ENCODE measurements at regions not wholly inside any gene's neighbourhood (a gene's known extent, or its start where the extent isn't known, plus 50 kb on each side); places are given as distances from the start of the nearest gene placed in this dataset.

DNA sequence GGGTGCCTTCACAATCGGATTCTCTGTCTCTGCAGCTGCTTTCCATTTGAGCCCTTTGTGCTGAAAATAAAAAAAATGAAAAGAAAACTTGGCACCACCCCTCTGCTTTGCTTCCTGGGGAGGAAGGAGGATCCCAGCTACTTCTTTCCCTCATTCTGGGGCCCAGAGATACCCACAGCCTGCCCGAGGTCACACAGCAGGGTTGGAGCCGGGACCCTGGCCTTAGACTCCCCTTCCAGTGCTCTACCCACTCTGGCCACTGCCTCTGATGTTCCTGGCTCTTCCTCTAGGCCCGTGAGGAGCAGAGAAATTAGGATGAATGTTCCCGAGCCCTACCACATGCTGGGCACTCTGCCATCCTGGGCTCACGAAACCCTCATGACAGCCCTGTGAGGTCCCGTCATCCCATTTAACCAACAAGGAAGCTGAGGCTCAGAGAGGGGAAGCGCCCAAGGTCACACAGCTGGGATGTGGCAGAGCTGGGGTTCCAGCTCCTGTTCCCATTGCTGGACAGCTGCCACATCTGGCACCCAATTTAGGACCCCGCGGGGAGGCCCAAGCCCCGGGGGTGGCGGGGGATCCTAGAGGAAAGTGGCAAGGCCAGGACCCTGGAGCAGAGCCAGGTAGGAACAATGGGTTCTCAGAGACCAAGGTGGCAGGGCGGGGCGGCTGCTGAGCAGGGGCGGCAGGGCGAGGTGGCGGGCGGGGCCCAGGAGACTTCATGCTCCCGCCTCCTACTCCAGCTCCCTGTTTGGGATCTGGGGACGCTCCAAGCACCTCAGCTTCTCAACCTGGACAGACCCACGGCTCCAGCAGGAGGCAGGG lies 76.6 kb downstream of the CEBPB start:
- Mint-ChIP-seq H3K4me3 (no peak overlapping the region), H3K4me1 (peaks cover 12% of the 10 kb centered on the region), H3K9me3 (no peaks in the 10 kb centered on the region), H3K27ac (no peak overlapping the region), H3K27me3 (ENCODE audit: low read depth) (no peaks in the 10 kb centered on the region), H3K36me3 (no peaks in the 10 kb centered on the region)
- POLR2A ChIA-PET = interaction anchor here (0.9 kb wide), 1 partner anchor 76 kb away, joined by 4 read pairs; no protein-coding TSS in a partner anchor
- ATAC-seq (peak; percentile 90), DNase-seq (ENCODE audit: low spot score) (peak; percentile 58)
- no peak for TF ChIP-seq ZNF219 (CRISPR knock-in tag; IDR thresholded peaks at IDR 0.05; ENCODE audit: borderline replicate concordance)
- TF ChIP-seq RORB (CRISPR knock-in tag; IDR thresholded peaks at IDR 0.05) = no peak
- TF ChIP-seq, protein P1, sequence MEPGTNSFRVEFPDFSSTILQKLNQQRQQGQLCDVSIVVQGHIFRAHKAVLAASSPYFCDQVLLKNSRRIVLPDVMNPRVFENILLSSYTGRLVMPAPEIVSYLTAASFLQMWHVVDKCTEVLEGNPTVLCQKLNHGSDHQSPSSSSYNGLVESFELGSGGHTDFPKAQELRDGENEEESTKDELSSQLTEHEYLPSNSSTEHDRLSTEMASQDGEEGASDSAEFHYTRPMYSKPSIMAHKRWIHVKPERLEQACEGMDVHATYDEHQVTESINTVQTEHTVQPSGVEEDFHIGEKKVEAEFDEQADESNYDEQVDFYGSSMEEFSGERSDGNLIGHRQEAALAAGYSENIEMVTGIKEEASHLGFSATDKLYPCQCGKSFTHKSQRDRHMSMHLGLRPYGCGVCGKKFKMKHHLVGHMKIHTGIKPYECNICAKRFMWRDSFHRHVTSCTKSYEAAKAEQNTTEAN (CRISPR knock-in tag; IDR thresholded peaks at IDR 0.05) = no peak
- TF ChIP-seq, protein P2, sequence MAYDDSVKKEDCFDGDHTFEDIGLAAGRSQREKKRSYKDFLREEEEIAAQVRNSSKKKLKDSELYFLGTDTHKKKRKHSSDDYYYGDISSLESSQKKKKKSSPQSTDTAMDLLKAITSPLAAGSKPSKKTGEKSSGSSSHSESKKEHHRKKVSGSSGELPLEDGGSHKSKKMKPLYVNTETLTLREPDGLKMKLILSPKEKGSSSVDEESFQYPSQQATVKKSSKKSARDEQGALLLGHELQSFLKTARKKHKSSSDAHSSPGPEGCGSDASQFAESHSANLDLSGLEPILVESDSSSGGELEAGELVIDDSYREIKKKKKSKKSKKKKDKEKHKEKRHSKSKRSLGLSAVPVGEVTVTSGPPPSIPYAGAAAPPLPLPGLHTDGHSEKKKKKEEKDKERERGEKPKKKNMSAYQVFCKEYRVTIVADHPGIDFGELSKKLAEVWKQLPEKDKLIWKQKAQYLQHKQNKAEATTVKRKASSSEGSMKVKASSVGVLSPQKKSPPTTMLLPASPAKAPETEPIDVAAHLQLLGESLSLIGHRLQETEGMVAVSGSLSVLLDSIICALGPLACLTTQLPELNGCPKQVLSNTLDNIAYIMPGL (CRISPR knock-in tag; IDR thresholded peaks at IDR 0.05) = no peak
- no peak for TF ChIP-seq ESRRA (CRISPR knock-in tag; IDR thresholded peaks at IDR 0.05; ENCODE audit: borderline replicate concordance)
- TF ChIP-seq, protein P3, sequence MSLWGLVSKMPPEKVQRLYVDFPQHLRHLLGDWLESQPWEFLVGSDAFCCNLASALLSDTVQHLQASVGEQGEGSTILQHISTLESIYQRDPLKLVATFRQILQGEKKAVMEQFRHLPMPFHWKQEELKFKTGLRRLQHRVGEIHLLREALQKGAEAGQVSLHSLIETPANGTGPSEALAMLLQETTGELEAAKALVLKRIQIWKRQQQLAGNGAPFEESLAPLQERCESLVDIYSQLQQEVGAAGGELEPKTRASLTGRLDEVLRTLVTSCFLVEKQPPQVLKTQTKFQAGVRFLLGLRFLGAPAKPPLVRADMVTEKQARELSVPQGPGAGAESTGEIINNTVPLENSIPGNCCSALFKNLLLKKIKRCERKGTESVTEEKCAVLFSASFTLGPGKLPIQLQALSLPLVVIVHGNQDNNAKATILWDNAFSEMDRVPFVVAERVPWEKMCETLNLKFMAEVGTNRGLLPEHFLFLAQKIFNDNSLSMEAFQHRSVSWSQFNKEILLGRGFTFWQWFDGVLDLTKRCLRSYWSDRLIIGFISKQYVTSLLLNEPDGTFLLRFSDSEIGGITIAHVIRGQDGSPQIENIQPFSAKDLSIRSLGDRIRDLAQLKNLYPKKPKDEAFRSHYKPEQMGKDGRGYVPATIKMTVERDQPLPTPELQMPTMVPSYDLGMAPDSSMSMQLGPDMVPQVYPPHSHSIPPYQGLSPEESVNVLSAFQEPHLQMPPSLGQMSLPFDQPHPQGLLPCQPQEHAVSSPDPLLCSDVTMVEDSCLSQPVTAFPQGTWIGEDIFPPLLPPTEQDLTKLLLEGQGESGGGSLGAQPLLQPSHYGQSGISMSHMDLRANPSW (CRISPR knock-in tag; conservative IDR thresholded peaks at IDR 0.05; ENCODE audit: low read depth) = no peak
- TF ChIP-seq EMX1 (CRISPR knock-in tag; IDR thresholded peaks at IDR 0.05) = no peak
- TF ChIP-seq, protein P4, sequence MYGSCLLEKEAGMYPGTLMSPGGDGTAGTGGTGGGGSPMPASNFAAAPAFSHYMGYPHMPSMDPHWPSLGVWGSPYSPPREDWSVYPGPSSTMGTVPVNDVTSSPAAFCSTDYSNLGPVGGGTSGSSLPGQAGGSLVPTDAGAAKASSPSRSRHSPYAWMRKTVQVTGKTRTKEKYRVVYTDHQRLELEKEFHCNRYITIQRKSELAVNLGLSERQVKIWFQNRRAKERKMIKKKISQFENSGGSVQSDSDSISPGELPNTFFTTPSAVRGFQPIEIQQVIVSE (CRISPR knock-in tag; IDR thresholded peaks at IDR 0.05; ENCODE audit: borderline replicate concordance) = no peak
- TF ChIP-seq, protein P5, sequence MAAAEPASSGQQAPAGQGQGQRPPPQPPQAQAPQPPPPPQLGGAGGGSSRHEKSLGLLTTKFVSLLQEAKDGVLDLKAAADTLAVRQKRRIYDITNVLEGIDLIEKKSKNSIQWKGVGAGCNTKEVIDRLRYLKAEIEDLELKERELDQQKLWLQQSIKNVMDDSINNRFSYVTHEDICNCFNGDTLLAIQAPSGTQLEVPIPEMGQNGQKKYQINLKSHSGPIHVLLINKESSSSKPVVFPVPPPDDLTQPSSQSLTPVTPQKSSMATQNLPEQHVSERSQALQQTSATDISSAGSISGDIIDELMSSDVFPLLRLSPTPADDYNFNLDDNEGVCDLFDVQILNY (CRISPR knock-in tag; IDR thresholded peaks at IDR 0.05) = no peak
- no peak for TF ChIP-seq CREM (CRISPR knock-in tag; IDR thresholded peaks at IDR 0.05)
- no peak for TF ChIP-seq JUN (CRISPR knock-in tag; IDR thresholded peaks at IDR 0.05)
- TF ChIP-seq ZNF138 (CRISPR knock-in tag; conservative IDR thresholded peaks at IDR 0.05) = no peak
- CTCF ChIA-PET = interaction anchor here (0.6 to 2.0 kb wide), 6 partner anchors 9 to 321 kb away, joined by 3 to 16 read pairs (median 5); partner anchors contain the start of gene CEBPB

DNA sequence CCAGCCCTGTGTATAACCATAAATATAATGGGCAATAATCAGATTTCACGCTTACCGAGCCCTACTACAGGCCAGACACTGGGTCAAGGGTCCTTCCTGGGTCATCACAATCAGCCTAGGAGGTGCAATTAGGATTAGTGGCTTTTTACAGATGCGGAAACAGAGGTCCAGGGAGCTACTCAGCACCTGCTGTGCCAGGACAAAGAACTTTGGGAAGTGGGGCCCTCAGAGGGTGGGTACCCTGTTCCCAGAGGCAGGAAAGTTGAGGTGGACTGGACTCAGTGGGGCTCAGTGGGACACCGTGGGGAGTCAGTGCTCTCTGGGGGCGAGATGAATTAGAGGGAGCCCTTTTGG lies 77.2 kb downstream of the CEBPB start:
- no peak overlapping the region for H3K27ac Mint-ChIP-seq
- TF ChIP-seq ZNF423 (CRISPR knock-in tag; IDR thresholded peaks at IDR 0.05) (peak; percentile 52; the same call in 1 of the 2 replicates), KAT7 (CRISPR knock-in tag; IDR thresholded peaks at IDR 0.05; ENCODE audit: borderline replicate concordance) (no peak)
- TF ChIP-seq, protein P6, sequence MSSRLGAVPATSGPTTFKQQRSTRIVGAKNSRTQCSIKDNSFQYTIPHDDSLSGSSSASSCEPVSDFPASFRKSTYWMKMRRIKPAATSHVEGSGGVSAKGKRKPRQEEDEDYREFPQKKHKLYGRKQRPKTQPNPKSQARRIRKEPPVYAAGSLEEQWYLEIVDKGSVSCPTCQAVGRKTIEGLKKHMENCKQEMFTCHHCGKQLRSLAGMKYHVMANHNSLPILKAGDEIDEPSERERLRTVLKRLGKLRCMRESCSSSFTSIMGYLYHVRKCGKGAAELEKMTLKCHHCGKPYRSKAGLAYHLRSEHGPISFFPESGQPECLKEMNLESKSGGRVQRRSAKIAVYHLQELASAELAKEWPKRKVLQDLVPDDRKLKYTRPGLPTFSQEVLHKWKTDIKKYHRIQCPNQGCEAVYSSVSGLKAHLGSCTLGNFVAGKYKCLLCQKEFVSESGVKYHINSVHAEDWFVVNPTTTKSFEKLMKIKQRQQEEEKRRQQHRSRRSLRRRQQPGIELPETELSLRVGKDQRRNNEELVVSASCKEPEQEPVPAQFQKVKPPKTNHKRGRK (CRISPR knock-in tag; IDR thresholded peaks at IDR 0.05; ENCODE audit: borderline replicate concordance) = no peak
- TF ChIP-seq, protein P7, sequence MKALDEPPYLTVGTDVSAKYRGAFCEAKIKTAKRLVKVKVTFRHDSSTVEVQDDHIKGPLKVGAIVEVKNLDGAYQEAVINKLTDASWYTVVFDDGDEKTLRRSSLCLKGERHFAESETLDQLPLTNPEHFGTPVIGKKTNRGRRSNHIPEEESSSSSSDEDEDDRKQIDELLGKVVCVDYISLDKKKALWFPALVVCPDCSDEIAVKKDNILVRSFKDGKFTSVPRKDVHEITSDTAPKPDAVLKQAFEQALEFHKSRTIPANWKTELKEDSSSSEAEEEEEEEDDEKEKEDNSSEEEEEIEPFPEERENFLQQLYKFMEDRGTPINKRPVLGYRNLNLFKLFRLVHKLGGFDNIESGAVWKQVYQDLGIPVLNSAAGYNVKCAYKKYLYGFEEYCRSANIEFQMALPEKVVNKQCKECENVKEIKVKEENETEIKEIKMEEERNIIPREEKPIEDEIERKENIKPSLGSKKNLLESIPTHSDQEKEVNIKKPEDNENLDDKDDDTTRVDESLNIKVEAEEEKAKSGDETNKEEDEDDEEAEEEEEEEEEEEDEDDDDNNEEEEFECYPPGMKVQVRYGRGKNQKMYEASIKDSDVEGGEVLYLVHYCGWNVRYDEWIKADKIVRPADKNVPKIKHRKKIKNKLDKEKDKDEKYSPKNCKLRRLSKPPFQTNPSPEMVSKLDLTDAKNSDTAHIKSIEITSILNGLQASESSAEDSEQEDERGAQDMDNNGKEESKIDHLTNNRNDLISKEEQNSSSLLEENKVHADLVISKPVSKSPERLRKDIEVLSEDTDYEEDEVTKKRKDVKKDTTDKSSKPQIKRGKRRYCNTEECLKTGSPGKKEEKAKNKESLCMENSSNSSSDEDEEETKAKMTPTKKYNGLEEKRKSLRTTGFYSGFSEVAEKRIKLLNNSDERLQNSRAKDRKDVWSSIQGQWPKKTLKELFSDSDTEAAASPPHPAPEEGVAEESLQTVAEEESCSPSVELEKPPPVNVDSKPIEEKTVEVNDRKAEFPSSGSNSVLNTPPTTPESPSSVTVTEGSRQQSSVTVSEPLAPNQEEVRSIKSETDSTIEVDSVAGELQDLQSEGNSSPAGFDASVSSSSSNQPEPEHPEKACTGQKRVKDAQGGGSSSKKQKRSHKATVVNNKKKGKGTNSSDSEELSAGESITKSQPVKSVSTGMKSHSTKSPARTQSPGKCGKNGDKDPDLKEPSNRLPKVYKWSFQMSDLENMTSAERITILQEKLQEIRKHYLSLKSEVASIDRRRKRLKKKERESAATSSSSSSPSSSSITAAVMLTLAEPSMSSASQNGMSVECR (CRISPR knock-in tag; IDR thresholded peaks at IDR 0.05; ENCODE audit: borderline replicate concordance) = no peak

More for the DNA sequence above, 77.2 kb downstream of the CEBPB start:
- Mint-ChIP-seq H3K27me3 (ENCODE audit: low read depth) (no peaks in the 10 kb centered on the region), H3K36me3 (no peaks in the 10 kb centered on the region), H3K9me3 (no peaks in the 10 kb centered on the region), H3K4me3 (no peak overlapping the region), H3K4me1 (peaks cover 12% of the 10 kb centered on the region)
- CTCF ChIA-PET = interaction anchor here (0.6 to 2.0 kb wide), 6 partner anchors 9 to 321 kb away, joined by 3 to 16 read pairs (median 5); partner anchors contain the start of gene CEBPB
- POLR2A ChIA-PET = interaction anchor here (0.9 kb wide), 1 partner anchor 76 kb away, joined by 4 read pairs; no protein-coding TSS in a partner anchor
- DNase-seq (ENCODE audit: low spot score) (no peak), ATAC-seq (no peak)

All from WTC11 (cell line).